ENCODE measurements at regions not wholly inside any gene's neighbourhood (a gene's known extent, or its start where the extent isn't known, plus 50 kb on each side); places are given as distances from the start of the nearest gene placed in this dataset.

DNA sequence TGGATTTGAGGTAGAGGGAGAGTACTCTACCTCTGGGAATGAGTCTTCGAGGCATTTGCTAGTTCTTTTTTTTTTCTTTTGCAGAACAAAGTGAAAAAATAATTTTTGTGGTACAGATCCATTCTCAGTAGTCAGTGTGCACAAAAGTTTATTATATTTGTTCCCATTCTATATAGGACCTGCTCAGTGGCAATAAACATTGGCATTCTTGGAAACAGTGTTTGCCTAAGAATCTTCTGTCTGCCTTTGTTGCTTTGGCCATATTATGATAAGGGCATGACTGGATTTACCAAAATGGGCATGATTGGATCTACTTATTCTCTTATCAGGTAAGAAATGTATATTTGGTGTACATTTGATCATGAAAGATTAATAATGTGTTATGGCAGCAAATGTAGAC is 583.3 kb downstream of the PLCL1 start:
- DNase-seq = no peak

DNA sequence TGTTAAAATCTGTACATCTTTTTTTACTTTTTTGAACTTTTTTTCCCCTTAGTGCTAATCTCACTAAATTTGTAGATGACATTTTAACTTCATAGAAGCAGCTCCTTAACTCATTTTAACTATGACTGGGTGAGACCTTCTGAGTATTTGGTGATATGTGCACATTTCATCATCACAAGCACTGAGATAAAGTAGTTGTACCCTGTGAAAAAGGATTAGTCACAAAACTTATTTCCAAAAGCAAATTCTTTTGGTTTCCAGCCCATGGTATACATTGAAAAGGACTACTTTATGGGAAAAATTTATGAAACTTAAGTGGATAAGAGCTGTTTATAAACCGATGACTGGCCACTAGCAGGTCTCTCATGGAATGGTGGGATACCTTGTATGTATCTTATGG is 581.5 kb downstream of the PLCL1 start:
- DNase-seq = no peak

DNA sequence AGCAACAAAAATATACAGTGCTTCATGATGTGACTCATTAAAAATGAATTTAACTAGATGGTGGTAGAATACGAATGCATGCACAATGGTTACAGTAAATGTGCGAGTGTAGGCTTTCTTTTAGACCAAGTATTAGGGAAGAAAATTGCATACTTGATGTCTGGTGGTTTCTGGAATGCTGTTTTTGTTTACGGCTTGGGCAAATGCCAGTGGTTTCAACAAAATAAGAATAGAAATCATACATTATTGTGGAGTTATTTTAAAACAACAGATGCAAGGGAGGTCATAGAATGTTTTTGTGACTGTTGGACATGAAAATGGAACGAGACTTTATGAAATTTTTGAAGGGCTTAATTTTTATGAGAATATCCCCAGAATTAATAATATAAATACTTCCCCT is 580.9 kb downstream of the PLCL1 start:
- DNase-seq = no peak

- DNase-seq = no peak
Measured at GRCh38 chr2:198383392-198383791, 579.0 kb downstream of the PLCL1 start.

DNA sequence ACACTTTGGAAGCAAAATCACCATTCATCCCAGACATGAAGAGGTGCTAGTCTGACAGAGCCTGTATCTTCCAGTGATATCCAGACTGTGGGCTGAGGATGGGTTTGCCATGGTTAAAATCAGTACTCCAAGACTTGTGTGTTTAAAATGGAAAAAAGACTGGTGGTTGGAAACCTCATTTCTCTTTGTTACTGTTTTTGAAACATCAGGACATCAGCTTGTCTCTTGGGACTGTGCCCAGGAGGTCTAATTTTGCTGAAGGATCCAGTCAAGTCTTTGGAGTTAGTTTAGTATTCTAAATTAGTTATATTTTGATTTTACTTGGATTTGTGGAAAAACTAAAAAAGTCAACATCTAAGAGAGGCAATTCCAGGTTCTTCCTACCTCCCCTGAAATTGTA is 578.4 kb downstream of the PLCL1 start:
- DNase-seq = no peak

DNA sequence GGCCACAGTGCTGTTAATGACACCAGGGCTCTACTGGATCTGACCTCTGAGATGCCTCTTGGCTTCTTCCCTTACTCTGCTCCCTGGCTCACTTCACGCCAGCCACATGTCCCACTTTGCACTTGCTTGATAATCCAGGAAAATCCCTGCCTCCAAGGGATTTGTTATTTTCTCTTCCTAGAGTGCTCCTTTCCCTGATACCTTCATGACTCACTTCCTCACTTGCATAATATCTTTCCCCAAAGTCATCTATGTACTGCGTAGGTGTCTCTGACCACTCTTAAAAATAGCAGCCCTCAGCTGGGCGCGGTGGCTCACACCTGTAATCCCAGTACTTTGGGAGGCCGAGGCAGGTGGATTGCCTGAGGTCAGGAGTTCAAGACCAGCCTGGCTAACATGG is 572.3 kb downstream of the PLCL1 start:
- no peak for DNase-seq

DNA sequence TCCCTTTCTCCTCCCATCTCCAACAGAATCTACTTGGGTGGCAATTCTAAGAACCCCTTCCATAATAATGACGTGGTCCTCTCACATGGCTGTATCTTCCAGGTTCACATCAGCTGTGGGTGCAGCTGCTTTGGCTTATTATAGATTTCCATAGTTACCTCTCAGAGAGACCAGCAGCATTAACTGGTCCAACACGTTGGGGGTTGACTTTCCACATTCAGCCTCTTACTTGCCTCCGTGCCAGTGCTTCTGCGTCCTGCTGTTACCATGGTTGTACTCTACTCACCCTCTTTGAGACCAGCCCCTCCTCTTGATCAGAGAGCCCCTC is 570.7 kb downstream of the PLCL1 start:
- no peak for DNase-seq

DNA sequence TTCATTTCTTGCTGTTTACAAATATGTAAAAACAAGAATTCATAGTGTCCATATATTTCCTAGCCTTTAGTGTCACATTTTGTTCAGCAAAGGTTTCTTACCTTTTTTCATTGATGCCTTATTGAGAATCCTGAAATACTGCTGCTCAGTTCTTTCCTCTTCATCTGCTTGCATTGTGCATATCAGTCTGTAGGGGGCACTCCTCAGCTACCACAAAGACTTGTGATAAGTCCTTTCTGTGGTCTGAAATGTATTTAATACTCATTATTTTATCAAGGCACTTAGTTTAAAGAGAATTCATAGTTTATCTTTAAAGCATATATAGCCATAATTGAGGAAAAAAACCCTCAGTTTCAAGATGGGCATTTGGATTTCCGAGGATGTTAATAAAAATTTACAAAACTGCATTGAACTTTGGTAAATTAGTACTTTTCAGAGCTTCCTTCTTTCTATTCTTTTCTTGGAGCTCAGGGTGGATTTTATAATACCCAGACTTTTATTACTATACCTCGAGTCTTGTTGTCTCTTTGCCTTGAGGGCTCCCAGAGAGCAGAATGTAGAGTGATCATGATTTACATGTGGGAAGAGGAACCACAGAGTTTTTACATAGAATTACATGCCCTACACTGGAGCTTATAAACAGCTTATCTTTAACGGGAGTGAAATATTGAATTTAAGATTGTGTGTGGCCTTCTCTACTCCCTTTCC is 570.1 kb downstream of the PLCL1 start:
- DNase-seq = peak; percentile 73 to 74

DNA sequence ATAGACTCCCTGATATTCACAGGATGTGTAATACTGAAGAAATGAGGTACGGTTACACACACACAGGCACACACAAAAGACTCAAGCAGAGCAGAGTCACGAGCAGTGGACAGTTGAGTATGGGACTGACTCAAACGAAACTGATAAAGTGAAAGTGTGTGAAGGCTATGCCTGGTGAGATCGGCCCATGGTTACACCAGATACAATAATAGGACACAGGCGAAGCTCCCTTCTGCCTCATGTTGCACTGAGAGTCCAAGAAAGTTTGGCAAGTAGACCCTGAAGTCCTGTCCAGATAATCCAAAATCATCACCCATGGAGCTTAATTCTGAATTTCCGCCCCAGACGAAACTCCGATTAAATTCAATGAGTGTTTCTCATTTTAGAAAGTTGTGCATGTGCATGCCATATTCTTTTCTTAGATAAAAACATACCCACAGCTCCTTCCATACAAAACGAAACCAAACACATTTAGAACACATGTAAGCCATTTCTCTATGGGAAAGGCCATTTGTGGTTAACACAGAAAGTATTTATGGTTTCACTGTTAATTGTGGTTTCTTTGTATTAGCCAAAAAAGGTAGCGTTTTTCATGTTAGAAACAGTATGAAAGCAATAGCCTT is 567.6 kb downstream of the PLCL1 start:
- DNase-seq = no peak

GRCh38 chr2:198371329-198371728 is 566.9 kb downstream of the PLCL1 start:
- no peak for DNase-seq

GRCh38 chr2:198368089-198368488 is 563.7 kb downstream of the PLCL1 start:
- DNase-seq = no peak

GRCh38 chr2:198362740-198363139 is 558.3 kb downstream of the PLCL1 start:
- no peak for DNase-seq

- DNase-seq = no peak
Measured at GRCh38 chr2:198359308-198359707, 554.9 kb downstream of the PLCL1 start.

DNA sequence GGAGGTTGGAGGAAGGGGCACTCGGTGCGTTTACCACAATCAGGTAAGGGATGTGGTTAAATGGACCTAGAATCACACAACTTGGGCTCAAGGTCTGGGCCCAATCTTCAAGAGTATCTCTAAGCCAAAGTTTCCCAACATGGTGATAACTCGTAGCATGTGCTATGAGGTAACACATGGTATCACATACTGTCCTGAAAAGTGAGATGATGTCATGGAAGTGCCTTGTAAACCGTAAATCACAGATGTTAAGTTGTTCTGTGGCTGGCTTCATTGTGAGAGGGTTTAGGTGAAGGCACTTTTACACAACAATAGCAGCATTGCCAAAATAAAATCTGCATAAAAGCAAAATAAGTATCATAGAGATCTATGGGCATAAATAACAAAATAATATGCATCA is 551.8 kb downstream of the PLCL1 start:
- DNase-seq = no peak

DNA sequence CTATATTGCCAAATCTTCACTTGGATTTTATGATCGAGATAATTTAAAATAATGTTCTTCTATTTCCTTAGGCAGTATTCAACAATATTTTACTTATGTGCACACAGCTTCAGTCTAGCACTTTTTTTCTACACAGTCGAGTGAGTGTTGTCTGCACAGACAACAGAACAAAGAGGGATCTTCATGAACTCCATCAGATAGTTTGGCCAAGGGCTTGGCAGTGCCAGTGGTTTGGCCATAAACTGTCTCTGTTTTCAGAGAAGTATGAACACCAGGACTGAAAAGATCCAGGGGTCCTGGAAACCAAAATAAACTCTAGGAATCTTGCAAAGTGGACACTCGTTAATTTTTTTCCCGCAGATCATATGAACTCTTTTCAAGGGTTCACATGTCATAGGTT is 547.3 kb downstream of the PLCL1 start:
- DNase-seq = no peak

- DNase-seq = no peak
Measured at GRCh38 chr2:198347946-198348345, 543.6 kb downstream of the PLCL1 start.

DNA sequence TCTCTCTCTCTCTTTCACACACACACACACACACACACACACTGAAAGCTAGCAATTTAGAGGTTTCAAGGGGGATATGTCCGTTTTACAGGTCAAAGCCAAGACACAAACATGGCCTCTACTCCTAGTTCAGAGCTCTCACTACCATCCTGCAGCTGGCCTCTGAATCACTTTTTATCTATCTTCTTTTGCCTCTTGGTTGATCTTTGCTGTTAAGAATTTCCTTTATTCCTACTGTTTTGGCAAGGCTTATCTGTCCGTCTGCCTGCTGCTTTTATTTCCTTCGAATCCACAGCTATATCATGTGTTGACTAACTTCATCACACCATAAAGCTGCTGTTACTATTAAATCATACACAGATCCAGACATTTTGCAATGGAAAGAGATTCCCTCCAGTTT is 543.0 kb downstream of the PLCL1 start:
- DNase-seq = no peak

- DNase-seq = no peak
Measured at GRCh38 chr2:198343471-198343870, 539.1 kb downstream of the PLCL1 start.

GRCh38 chr2:198340846-198341245 is 536.5 kb downstream of the PLCL1 start:
- DNase-seq = no peak

DNA sequence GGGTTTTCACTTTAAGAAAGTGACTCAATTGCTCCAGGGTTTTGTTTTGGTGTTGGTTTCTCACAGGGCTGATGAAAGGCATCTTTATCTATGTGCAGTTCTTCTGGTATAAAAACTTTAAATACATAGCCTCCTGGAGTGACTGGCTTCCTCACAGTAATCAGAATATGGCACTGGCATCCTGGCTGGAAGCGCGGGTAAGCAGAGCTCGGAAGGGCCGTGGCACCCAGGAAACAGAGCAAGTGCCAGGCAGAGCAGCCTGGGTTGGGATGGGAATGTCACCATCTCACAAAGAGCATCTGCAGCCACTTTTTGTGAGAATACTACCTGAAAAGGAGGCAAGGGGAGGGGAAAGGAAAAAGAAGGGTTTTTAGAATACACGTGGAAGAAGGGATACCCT is 534.7 kb downstream of the PLCL1 start:
- no peak for DNase-seq

DNA sequence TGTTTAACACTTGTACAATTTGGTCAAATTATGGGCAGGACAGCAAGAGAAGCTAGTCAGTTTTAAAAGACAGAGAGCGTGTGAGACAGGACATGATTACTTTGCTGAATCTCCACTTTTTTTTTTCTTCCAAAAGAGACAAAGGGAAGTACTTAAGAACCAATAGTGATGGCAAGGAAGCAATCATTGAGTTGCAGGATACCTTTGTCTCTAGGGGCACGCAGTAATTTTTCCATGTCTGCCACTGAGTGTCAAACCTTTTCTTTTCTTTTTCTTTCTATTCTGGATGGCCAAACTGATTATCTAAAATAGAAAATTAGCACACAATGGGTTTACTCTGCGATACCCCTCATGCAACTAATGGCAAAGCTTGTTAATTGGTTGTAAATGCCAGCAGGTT is 533.0 kb downstream of the PLCL1 start:
- DNase-seq = no peak

GRCh38 chr2:198328454-198328853 is 524.1 kb downstream of the PLCL1 start:
- DNase-seq = no peak

- DNase-seq = no peak
Measured at GRCh38 chr2:198327526-198327925, 523.1 kb downstream of the PLCL1 start.

DNA sequence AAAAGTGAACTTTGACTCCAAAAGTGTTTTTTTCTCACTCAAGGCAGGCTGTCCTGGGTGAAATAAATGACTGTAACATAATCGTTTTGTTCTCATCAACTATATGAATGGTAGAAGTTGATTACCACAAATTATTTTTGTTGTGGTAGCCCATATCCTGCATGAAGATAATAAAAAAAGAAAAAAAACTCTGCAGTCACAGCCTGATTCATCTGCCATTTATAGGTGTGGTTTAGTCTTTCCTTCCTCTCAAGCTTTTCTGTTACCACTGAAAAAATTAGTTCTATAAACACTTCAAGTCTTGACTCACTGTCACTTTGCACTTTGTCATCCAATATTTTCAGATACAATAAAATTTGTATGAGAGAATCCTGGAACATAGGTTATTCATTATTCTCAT is 522.0 kb downstream of the PLCL1 start:
- no peak for DNase-seq

GRCh38 chr2:198325359-198325758 is 521.0 kb downstream of the PLCL1 start:
- no peak for DNase-seq
